Endodermal cell (in vitro differentiated cells): ENCODE measurements at regions not wholly inside any gene's neighbourhood (a gene's known extent, or its start where the extent isn't known, plus 50 kb on each side); places are given as distances from the start of the nearest gene placed in this dataset.
A peak's percentile ranks its signal among the peaks of the same experiment; 100 is the strongest.
"Not testable (repeated sequence)": the region's sequence is repeated elsewhere in the genome, so short reads cannot be mapped to it uniquely, and the experiment has no call there.

Experiments used
- DNase-seq: peaks from one replicate; pipeline ENCODE4 v3.0.0-alpha.2; 2017
- H3K27ac ChIP-seq: 2 replicates; pipeline ENCODE4 v1.5.1; 2013; ENCODE audit warnings: mild to moderate bottlenecking, low read depth, low read length, moderate library complexity
- H3K27me3 ChIP-seq: 2 replicates; pipeline ENCODE4 v1.6.1; 2013; ENCODE audit warnings: mild to moderate bottlenecking, low read length, moderate library complexity; ENCODE audit not compliant: insufficient read depth, control insufficient read depth, poor library complexity, severe bottlenecking
- H3K36me3 ChIP-seq: 2 replicates; pipeline ENCODE4 v1.7.0; 2013; ENCODE audit warnings: mild to moderate bottlenecking, low read length, moderate library complexity; ENCODE audit not compliant: control insufficient read depth, insufficient read depth
- H3K4me1 ChIP-seq: one replicate; pipeline ENCODE4 v1.7.0; 2013; ENCODE audit warnings: low read length; ENCODE audit not compliant: control insufficient read depth, insufficient read depth
- H3K4me3 ChIP-seq: 2 replicates; pipeline ENCODE4 v1.5.1; 2013; ENCODE audit warnings: mild to moderate bottlenecking, low read length, moderate library complexity
- H3K9ac ChIP-seq: 2 replicates; pipeline ENCODE4 v1.6.1; 2013; ENCODE audit warnings: mild to moderate bottlenecking, low read length, moderate library complexity; ENCODE audit not compliant: poor library complexity, severe bottlenecking; ENCODE audit errors: extremely low read depth
- H3K9me3 ChIP-seq: 2 replicates; pipeline ENCODE4 v1.6.1; 2013; ENCODE audit warnings: mild to moderate bottlenecking, low read length, moderate library complexity; ENCODE audit not compliant: control insufficient read depth
- H3K27ac Mint-ChIP-seq: 2 replicates; pipeline ENCODE4 v1.8.0; 2020; ENCODE audit warnings: mixed read lengths
- H3K27me3 Mint-ChIP-seq: 2 replicates; pipeline ENCODE4 v1.8.0; 2021; ENCODE audit warnings: mild to moderate bottlenecking, mixed read lengths; ENCODE audit not compliant: insufficient read depth
- H3K36me3 Mint-ChIP-seq: 2 replicates; pipeline ENCODE4 v1.8.0; 2020; ENCODE audit warnings: low read depth, mixed read lengths
- H3K4me1 Mint-ChIP-seq: 2 replicates; pipeline ENCODE4 v1.8.0; 2020; ENCODE audit warnings: mixed read lengths
- H3K4me3 Mint-ChIP-seq: 2 replicates; pipeline ENCODE4 v1.8.0; 2020; ENCODE audit warnings: mild to moderate bottlenecking, moderate library complexity, mixed read lengths
- H3K9me3 Mint-ChIP-seq: 2 replicates; pipeline ENCODE4 v1.8.0; 2020; ENCODE audit warnings: mild to moderate bottlenecking, mixed read lengths
- WGBS, 2 experiments: methylation state at CpG; one replicate each; pipeline versions ENCODE4 v1.1.5 to v1.1.7; 2013; ENCODE audit warnings: missing lambda C conversion rate in 2 of 2, mixed read lengths in 1 of 2; ENCODE audit not compliant: insufficient coverage in 1 of 2, insufficient read length in 1 of 2; 5-methylcytosine and 5-hydroxymethylcytosine counted together
- TF ChIP-seq, protein P1 (sequence below): fragments of 200-600 bp; sonication (generic); conservative IDR thresholded peaks from 2 replicates; pipeline ENCODE4 v1.5.0; 2021; ENCODE audit warnings: antibody characterized with exemption, mild to moderate bottlenecking

DNA sequence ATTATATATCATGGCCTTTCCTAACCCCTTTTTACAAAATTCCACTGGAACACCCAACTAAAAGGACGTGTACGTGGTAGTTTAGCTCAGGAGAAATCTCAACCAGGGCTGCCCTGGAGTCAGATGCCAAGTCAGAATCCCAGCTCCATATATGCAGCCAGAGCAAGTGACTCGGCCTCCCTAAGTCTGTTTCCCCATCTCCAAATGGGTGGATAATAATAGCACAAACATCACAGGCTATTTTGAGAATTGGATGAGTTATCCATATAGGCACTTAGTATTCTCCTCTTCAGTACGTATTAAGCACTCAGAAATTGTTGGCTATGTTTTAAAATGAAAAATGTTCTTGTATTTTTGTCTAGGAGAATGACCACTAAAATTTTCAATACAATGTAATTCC is 481.5 kb downstream of the CD109 start:
- H3K27ac Mint-ChIP-seq, result no peak overlapping the region
- TF ChIP-seq, protein P1, sequence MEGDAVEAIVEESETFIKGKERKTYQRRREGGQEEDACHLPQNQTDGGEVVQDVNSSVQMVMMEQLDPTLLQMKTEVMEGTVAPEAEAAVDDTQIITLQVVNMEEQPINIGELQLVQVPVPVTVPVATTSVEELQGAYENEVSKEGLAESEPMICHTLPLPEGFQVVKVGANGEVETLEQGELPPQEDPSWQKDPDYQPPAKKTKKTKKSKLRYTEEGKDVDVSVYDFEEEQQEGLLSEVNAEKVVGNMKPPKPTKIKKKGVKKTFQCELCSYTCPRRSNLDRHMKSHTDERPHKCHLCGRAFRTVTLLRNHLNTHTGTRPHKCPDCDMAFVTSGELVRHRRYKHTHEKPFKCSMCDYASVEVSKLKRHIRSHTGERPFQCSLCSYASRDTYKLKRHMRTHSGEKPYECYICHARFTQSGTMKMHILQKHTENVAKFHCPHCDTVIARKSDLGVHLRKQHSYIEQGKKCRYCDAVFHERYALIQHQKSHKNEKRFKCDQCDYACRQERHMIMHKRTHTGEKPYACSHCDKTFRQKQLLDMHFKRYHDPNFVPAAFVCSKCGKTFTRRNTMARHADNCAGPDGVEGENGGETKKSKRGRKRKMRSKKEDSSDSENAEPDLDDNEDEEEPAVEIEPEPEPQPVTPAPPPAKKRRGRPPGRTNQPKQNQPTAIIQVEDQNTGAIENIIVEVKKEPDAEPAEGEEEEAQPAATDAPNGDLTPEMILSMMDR, result no peak
- 99% methylated on average over 3 of the region's 4 CpGs; no CpG with 5 or more reads in 1 of the 2 experiments for WGBS, 2 experiments
- H3K36me3 Mint-ChIP-seq, result no peaks in the 10 kb centered on the region
- Histone ChIP-seq H3K9me3 (peaks cover 5% of the 10 kb centered on the region), H3K27ac (no peak overlapping the region), H3K36me3 (no peaks in the 10 kb centered on the region), H3K4me1 (peaks cover 9% of the 10 kb centered on the region), H3K9ac (no peak overlapping the region), H3K4me3 (no peak overlapping the region), H3K27me3 (no peaks in the 10 kb centered on the region)
- H3K4me3 Mint-ChIP-seq, result no peak overlapping the region
- H3K27me3 Mint-ChIP-seq, result no peaks in the 10 kb centered on the region
- DNase-seq, result no peak
- H3K4me1 Mint-ChIP-seq, result peaks cover 9% of the 10 kb centered on the region
- H3K9me3 Mint-ChIP-seq, result no peaks in the 10 kb centered on the region

GRCh38 chr6:74170550-74170949 is 474.5 kb downstream of the CD109 start:
- 100% methylated on average over 1 of the region's 2 CpGs; no CpG with 5 or more reads in 1 of the 2 experiments for WGBS, 2 experiments
- H3K27me3 ChIP-seq, H3K9me3 Mint-ChIP-seq, H3K4me3 Mint-ChIP-seq, H3K36me3 Mint-ChIP-seq, H3K9ac ChIP-seq, H3K9me3 ChIP-seq, H3K27ac ChIP-seq, H3K4me1 ChIP-seq, H3K27ac Mint-ChIP-seq, H3K36me3 ChIP-seq, DNase-seq, H3K4me1 Mint-ChIP-seq, H3K4me3 ChIP-seq, H3K27me3 Mint-ChIP-seq: not testable (repeated sequence)
- TF ChIP-seq, protein P1, result peak; percentile 35

DNA sequence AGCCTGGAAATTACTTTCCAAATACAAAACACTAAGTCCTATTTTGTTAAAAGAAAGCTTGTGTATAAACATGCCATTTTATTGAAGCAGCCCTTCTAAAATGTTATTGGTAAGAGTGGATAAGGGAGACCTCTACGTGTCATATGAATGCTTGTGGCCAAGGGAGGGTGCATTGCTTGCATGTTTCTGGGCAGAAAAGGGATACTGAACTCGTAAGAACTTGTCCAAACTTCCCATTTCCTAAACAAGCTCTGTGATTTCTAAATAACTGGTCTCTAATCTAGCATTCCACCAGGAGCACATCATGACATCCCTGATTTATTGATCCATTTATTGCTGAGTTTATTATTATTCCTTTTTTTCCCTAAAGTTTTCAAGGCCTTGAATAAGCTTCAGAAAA is 474.1 kb downstream of the CD109 start:
- H3K27ac ChIP-seq, result no peak overlapping the region
- no peak overlapping the region for H3K9ac ChIP-seq
- no peak for DNase-seq
- WGBS, 2 experiments, result 85% methylated on average over 2 of the region's 2 CpGs; no CpG with 5 or more reads in 1 of the 2 experiments
- no peaks in the 10 kb centered on the region for H3K9me3 ChIP-seq
- Mint-ChIP-seq H3K27ac (no peak overlapping the region), H3K9me3 (no peaks in the 10 kb centered on the region), H3K4me3 (no peak overlapping the region), H3K4me1 (peaks cover 5% of the 10 kb centered on the region), H3K27me3 (no peaks in the 10 kb centered on the region), H3K36me3 (no peaks in the 10 kb centered on the region)
- no peak overlapping the region for H3K4me3 ChIP-seq
- no peaks in the 10 kb centered on the region for H3K36me3 ChIP-seq
- TF ChIP-seq, protein P1, result no peak
- no peaks in the 10 kb centered on the region for H3K27me3 ChIP-seq
- H3K4me1 ChIP-seq, result no peaks in the 10 kb centered on the region
